Lung (tissue), 11 donors: ENCODE measurements at regions not wholly inside any gene's neighbourhood (a gene's known extent, or its start where the extent isn't known, plus 50 kb on each side); places are given as distances from the start of the nearest gene placed in this dataset.

Experiments
- ATAC-seq: fragments of 200-7000 bp; cut with Tn5 transposase; one replicate; pipeline ENCODE4 v1.9.1; 2020; ENCODE audit warnings: moderate number of reproducible peaks; ENCODE audit not compliant: insufficient read depth, low FRiP score
- DNase-seq, 3 donors: peaks; one replicate each; pipeline ENCODE4 v3.0.0-alpha.2; 2013 to 2017
- H3K27ac ChIP-seq, 2 donors: one replicate each; pipeline ENCODE4 v1.5.1; 2013; ENCODE audit warnings: mild to moderate bottlenecking in 2 of 2, moderate library complexity in 2 of 2, control low read depth in 1 of 2, inconsistent platforms in 1 of 2, low read depth in 1 of 2, low read length in 1 of 2
- H3K27me3 ChIP-seq, 3 donors: one replicate each; pipeline ENCODE4 v1.5.1; 2013; ENCODE audit warnings: low read length in 2 of 3; ENCODE audit not compliant: control insufficient read depth in 3 of 3, insufficient read depth in 3 of 3
- H3K36me3 ChIP-seq, 4 donors: one replicate each; pipeline ENCODE4 v1.5.1; 2013; ENCODE audit warnings: low read length in 4 of 4, mild to moderate bottlenecking in 1 of 4, moderate library complexity in 1 of 4; ENCODE audit not compliant: control insufficient read depth in 4 of 4, insufficient read depth in 4 of 4
- H3K4me1 ChIP-seq, 5 donors: one replicate each; pipeline ENCODE4 v1.5.1; 2013; ENCODE audit warnings: low read length in 5 of 5, mild to moderate bottlenecking in 2 of 5, moderate library complexity in 1 of 5; ENCODE audit not compliant: control insufficient read depth in 5 of 5, insufficient read depth in 5 of 5
- H3K4me3 ChIP-seq: one replicate; pipeline ENCODE4 v1.5.1; 2013; ENCODE audit warnings: mild to moderate bottlenecking, control low read depth, moderate library complexity
- H3K9ac ChIP-seq, 2 donors: one replicate each; pipeline ENCODE4 v1.5.1; 2013; ENCODE audit warnings: low read length in 2 of 2, control low read depth in 1 of 2; ENCODE audit not compliant: insufficient read depth in 1 of 2
- H3K9me3 ChIP-seq, 4 donors: one replicate each; pipeline ENCODE4 v1.5.1; 2013; ENCODE audit warnings: low read length in 3 of 4, mild to moderate bottlenecking in 1 of 4, moderate library complexity in 1 of 4; ENCODE audit not compliant: control insufficient read depth in 4 of 4, insufficient read depth in 3 of 4
- WGBS, 2 donors: extraction: QIAGEN DNeasy Blood & Tissue Kit; methylation state at CpG; one replicate each; pipeline ENCODE4 v1.1.7; 2013; 5-methylcytosine and 5-hydroxymethylcytosine counted together
- TF ChIP-seq, protein P1 (sequence below): IDR thresholded peaks from 2 replicates; pipeline ENCODE4 v1.5.1; 2012; ENCODE audit warnings: mild to moderate bottlenecking; ENCODE audit errors: control extremely low read depth, extremely low read depth
- donor health status: control.
- donor health status: control.
- donor health status: Bipolar disorder and iron deficiency.
- donor health status: healthy.
- donor health status: DM: yes; HTN: yes; CAD: no.

DNA sequence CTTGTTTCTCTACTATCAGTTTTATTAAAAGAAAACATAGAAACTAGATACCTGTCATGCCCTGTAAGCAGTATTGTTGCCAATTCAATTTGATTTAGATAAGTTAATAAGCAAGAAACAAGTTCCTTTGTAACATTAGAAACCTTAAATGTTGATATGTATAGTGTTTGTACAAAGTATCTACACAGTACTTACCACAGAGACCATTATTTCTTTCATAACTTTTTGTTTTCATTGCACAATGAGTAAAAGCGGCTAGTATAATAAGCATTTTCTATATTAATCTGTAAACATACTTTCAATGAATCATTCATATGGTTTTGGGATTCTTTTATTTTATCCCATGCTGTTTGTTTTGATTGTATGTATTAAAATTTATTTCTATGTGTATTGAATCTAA is 305.1 kb downstream of the TTC6 start:
- Histone ChIP-seq H3K9ac (no peak overlapping the region), H3K27ac (no peak overlapping the region), H3K36me3 (no peaks in the 10 kb centered on the region), H3K27me3 (no peaks in the 10 kb centered on the region), H3K9me3 (no peaks in the 10 kb centered on the region), H3K4me1 (peaks cover 0 to 16% (median 0%) of the 10 kb centered on the region in 5 donors), H3K4me3 (no peak overlapping the region)
- ATAC-seq (no peak), DNase-seq (peak in 2 of 3 donors; percentile 20 to 73)
- 63 to 80% methylated on average over 1 of the region's 1 CpG for WGBS, 2 donors
- TF ChIP-seq, protein P1, sequence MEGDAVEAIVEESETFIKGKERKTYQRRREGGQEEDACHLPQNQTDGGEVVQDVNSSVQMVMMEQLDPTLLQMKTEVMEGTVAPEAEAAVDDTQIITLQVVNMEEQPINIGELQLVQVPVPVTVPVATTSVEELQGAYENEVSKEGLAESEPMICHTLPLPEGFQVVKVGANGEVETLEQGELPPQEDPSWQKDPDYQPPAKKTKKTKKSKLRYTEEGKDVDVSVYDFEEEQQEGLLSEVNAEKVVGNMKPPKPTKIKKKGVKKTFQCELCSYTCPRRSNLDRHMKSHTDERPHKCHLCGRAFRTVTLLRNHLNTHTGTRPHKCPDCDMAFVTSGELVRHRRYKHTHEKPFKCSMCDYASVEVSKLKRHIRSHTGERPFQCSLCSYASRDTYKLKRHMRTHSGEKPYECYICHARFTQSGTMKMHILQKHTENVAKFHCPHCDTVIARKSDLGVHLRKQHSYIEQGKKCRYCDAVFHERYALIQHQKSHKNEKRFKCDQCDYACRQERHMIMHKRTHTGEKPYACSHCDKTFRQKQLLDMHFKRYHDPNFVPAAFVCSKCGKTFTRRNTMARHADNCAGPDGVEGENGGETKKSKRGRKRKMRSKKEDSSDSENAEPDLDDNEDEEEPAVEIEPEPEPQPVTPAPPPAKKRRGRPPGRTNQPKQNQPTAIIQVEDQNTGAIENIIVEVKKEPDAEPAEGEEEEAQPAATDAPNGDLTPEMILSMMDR = no peak

DNA sequence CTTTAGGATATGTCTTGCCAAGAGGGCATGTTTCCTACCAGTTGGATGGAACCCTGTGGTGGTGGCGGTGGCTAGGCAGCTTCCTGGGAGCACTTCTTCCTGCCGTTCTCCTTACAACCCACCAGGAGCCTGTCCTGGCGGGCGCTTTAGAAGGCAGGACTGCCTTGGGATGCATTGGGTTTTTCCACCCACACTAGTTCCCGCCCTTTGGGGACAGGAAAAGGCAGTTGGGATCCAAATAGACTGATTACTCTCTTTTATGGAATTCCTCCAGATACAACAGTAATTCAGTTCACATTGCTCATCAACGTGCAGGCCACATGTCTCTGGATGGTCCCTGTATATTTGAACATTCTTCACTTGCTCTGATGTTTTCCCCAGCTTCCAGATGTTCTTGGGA is 305.7 kb upstream of the SSTR1 start:
- H3K4me3 ChIP-seq = no peak overlapping the region
- 74 to 79% methylated on average over 6 of the region's 6 CpGs for WGBS, 2 donors

DNA sequence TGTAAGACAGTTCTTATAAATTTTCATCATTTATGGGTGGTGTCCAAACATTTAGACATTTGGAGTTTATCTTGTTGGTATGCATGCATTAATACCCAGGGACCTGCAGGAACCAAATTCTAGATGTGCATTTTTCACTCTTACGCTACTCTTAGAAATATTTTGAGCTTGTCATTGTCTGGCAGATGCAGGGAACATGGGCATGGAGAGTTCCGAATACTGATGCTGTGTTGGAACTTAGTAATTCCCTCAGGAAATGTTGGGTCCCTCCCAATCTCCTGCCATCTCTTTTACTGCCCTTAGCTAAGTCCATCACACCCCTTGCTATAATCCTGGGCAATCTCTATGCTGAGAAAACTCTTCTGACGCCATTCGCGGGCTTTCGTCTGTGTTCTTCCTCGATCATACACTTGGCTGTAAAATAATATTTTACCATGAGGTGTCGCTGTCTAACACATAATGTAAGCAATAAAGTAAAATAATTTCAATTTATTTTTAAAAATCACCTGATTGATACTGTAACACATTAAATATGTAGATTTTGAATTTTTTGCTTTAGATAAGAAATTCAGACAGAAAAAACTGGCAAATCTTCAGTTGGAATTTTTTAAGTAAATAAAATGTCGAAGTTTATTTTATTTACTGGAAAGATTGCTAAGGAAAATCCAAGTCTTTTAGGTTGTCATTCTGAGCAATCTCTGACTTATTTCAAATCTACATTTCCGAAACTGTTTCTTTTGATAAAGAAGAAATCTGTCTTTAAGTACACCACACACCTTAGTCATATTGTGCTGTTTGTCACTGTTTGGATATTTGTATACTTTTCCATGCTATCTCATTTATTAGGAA is 304.1 kb upstream of the SSTR1 start:
- Histone ChIP-seq H3K36me3 (no peaks in the 10 kb centered on the region), H3K9ac (no peak overlapping the region), H3K9me3 (no peaks in the 10 kb centered on the region), H3K4me1 (peaks cover 0 to 16% (median 0%) of the 10 kb centered on the region in 5 donors), H3K4me3 (no peak overlapping the region), H3K27me3 (no peaks in the 10 kb centered on the region), H3K27ac (no peak overlapping the region)
- 31% methylated on average over 10 of the region's 10 CpGs for WGBS, 2 donors
- ATAC-seq (no peak), DNase-seq (peak in 2 of 3 donors; percentile 76 to 78)
- TF ChIP-seq, protein P1 = peak; percentile 36

More for the DNA sequence above, 305.7 kb upstream of the SSTR1 start:
- peak in 1 of 3 donors; percentile 8 for DNase-seq
- Histone ChIP-seq H3K9me3 (no peaks in the 10 kb centered on the region), H3K36me3 (no peaks in the 10 kb centered on the region), H3K27me3 (no peaks in the 10 kb centered on the region), H3K4me1 (peaks cover 0 to 16% (median 0%) of the 10 kb centered on the region in 5 donors), H3K9ac (no peak overlapping the region), H3K27ac (no peak overlapping the region)
- TF ChIP-seq, protein P1 = no peak
- ATAC-seq = no peak
